Tibial nerve (tissue), 4 donors: ENCODE measurements at regions not wholly inside any gene's neighbourhood (a gene's known extent, or its start where the extent isn't known, plus 50 kb on each side); places are given as distances from the start of the nearest gene placed in this dataset.

ENCODE experiments used
- DNase-seq, 2 donors: peaks; one replicate each; pipeline ENCODE4 v3.0.0-alpha.2; 2019; ENCODE audit warnings: low spot score in 2 of 2
- H3K27ac ChIP-seq, 4 donors: fragments of 200-600 bp; sonication (generic) in 3 of 4; one replicate each; pipeline ENCODE4 v1.5.1; 2017 to 2019; ENCODE audit warnings: mild to moderate bottlenecking in 1 of 4
- H3K27me3 ChIP-seq, 2 donors: fragments of 200-600 bp; sonication (generic) in 1 of 2; one replicate each; pipeline versions ENCODE4 v1.5.1 to v1.6.0; 2017 to 2019
- H3K36me3 ChIP-seq, 3 donors: fragments of 200-600 bp; sonication (generic); one replicate each; pipeline ENCODE4 v1.5.1; 2018 to 2019
- H3K4me1 ChIP-seq, 4 donors: fragments of 200-600 bp; sonication (generic) in 3 of 4; one replicate each; pipeline ENCODE4 v1.5.1; 2017 to 2019
- H3K4me3 ChIP-seq, 4 donors: fragments of 200-600 bp; sonication (generic) in 3 of 4; one replicate each; pipeline ENCODE4 v1.5.1; 2017 to 2019; ENCODE audit warnings: mild to moderate bottlenecking in 1 of 4, moderate library complexity in 1 of 4
- H3K9me3 ChIP-seq, 4 donors: fragments of 200-600 bp; sonication (generic) in 3 of 4; one replicate each; pipeline ENCODE4 v1.5.1; 2017 to 2019
- EP300 ChIP-seq, 2 donors: sonication (generic); formaldehyde crosslinking; IDR thresholded peaks; one replicate each; pipeline ENCODE4 v1.6.1; 2017; ENCODE audit warnings: antibody characterized with exemption in 2 of 2, mild to moderate bottlenecking in 1 of 2
- POLR2A ChIP-seq, 2 donors: fragments of 450-650 bp; IDR thresholded peaks; one replicate each; pipeline ENCODE4 v1.6.1; 2017; ENCODE audit warnings: antibody characterized with exemption in 2 of 2, mild to moderate bottlenecking in 2 of 2, moderate library complexity in 2 of 2
- WGBS, 2 donors: methylation state at CpG; one replicate each; pipeline ENCODE4 v1.1.5; 2018; 5-methylcytosine and 5-hydroxymethylcytosine counted together
- TF ChIP-seq, protein P1 (sequence below), 5 experiments: fragments of 200-600 bp in 3 of 5; fragments of 450-650 bp in 2 of 5; sonication (generic) in 3 of 5; IDR thresholded peaks; one replicate each; pipeline ENCODE4 v1.5.1; 2016 to 2019; ENCODE audit warnings: antibody characterized with exemption in 5 of 5, mild to moderate bottlenecking in 3 of 5, moderate library complexity in 2 of 5

DNA sequence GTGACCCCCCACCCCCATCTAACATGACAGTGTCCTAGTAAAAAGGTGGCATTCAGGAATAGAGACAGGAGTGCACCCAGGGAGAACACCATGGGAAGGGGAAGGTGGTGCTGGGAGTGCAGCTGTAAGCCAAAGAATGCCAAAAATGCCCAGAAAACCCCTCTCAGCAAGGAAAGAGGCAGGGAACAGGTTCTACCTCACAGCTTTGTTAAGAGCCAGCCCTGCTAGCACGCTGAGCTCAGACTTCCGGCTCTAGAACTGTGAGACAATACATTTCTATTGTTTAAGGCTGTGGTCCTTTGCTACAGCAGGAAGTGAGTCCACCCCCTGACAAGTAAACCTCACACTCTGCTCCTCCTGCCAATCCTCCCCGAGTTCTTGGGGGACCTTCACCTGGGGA, 302.4 kb upstream of the N4BP1 start:
- Histone ChIP-seq H3K4me1 (no peaks in the 10 kb centered on the region), H3K4me3 (no peak overlapping the region), H3K27ac (no peak overlapping the region), H3K27me3 (no peaks in the 10 kb centered on the region), H3K9me3 (peaks cover 0 to 3% (median 0%) of the 10 kb centered on the region in 4 donors), H3K36me3 (no peaks in the 10 kb centered on the region)
- WGBS, 2 donors, result 16 to 29% methylated on average over 3 of the region's 3 CpGs
- no peak for DNase-seq
- TF ChIP-seq EP300 (IDR thresholded peaks at IDR 0.05) (no peak), POLR2A (IDR thresholded peaks at IDR 0.05) (no peak)
- TF ChIP-seq, protein P1, sequence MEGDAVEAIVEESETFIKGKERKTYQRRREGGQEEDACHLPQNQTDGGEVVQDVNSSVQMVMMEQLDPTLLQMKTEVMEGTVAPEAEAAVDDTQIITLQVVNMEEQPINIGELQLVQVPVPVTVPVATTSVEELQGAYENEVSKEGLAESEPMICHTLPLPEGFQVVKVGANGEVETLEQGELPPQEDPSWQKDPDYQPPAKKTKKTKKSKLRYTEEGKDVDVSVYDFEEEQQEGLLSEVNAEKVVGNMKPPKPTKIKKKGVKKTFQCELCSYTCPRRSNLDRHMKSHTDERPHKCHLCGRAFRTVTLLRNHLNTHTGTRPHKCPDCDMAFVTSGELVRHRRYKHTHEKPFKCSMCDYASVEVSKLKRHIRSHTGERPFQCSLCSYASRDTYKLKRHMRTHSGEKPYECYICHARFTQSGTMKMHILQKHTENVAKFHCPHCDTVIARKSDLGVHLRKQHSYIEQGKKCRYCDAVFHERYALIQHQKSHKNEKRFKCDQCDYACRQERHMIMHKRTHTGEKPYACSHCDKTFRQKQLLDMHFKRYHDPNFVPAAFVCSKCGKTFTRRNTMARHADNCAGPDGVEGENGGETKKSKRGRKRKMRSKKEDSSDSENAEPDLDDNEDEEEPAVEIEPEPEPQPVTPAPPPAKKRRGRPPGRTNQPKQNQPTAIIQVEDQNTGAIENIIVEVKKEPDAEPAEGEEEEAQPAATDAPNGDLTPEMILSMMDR (IDR thresholded peaks at IDR 0.05), result no peak

DNA sequence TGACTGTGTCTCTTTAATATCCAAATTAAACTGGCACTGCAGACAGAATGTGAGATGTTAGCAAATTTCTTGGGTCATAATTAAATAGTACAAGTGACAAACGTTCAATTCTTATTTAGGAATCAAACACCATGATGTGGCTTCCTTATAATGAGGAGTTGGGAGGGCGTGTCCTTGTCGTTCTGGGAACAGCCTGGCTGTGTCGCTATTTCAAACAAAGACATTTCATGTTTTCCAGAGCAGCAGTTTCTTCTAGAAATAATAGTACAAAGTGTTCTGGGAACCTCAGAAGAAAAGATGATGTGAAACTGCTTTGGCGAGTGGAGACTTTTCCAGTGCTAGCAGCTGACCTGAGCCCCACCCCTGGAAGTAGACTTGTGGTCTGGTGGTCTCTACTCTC, 301.7 kb upstream of the N4BP1 start:
- Histone ChIP-seq H3K27ac (no peak overlapping the region), H3K4me3 (no peak overlapping the region), H3K36me3 (no peaks in the 10 kb centered on the region), H3K9me3 (peaks cover 0 to 3% (median 0%) of the 10 kb centered on the region in 4 donors), H3K4me1 (no peaks in the 10 kb centered on the region), H3K27me3 (no peaks in the 10 kb centered on the region)
- DNase-seq, result no peak
- WGBS, 2 donors, result 25 to 41% methylated on average over 5 of the region's 5 CpGs
- TF ChIP-seq, protein P1 (IDR thresholded peaks at IDR 0.05), result no peak
- TF ChIP-seq EP300 (IDR thresholded peaks at IDR 0.05) (no peak), POLR2A (IDR thresholded peaks at IDR 0.05) (no peak)

DNA sequence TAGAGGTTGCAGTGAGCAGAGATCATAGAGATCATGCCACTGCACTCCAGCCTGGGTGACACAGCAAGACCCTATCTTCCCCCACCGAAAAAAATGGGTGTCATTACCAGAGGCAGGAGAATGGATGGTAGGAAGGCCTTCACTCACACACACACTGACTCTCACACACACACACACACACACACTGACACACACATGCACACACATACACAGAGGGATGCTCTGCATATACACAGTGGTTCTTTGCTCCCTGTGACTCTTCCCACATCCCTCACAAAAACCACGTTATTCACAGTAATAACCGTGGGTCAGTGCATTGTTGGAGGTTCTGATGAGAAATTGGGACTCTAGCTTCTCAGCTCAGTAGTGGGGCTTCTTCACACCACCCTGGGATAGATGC, 300.2 kb upstream of the N4BP1 start:
- no peak for TF ChIP-seq POLR2A (IDR thresholded peaks at IDR 0.05)
- peaks cover 0 to 3% (median 0%) of the 10 kb centered on the region in 4 donors for H3K9me3 ChIP-seq
- WGBS, 2 donors, result 78 to 93% methylated on average over 3 of the region's 3 CpGs
- no peaks in the 10 kb centered on the region for H3K36me3 ChIP-seq
- no peak overlapping the region for H3K27ac ChIP-seq
- H3K4me1 ChIP-seq, result no peaks in the 10 kb centered on the region
- H3K4me3 ChIP-seq, result no peak overlapping the region
- DNase-seq, result no peak
- no peaks in the 10 kb centered on the region for H3K27me3 ChIP-seq

DNA sequence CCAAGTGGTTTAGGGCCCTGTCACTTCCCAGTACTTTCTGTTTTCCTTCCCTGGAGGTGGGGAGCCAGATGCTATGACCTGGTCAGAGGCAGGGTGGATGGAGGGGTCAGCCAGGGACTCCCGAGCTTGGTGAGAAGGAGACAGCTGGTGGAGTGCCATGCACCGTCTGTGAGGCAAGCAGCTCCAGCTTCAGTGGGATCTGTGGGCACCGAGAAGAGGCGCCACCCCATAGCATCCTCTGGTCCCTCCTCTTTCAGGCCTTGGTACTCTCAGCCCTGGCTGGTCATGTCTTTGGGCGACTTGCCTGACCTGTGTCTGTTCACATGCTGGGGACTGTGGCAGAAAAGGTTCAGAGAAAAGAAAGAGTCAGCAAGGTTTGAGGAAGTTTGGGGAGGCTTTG, 299.3 kb upstream of the N4BP1 start:
- Histone ChIP-seq H3K4me1 (no peaks in the 10 kb centered on the region), H3K27ac (no peak overlapping the region), H3K36me3 (no peaks in the 10 kb centered on the region), H3K4me3 (no peak overlapping the region), H3K9me3 (no peaks in the 10 kb centered on the region), H3K27me3 (no peaks in the 10 kb centered on the region)
- no peak for TF ChIP-seq EP300 (IDR thresholded peaks at IDR 0.05)
- DNase-seq, result no peak
- 87 to 88% methylated on average over 5 of the region's 5 CpGs for WGBS, 2 donors

DNA sequence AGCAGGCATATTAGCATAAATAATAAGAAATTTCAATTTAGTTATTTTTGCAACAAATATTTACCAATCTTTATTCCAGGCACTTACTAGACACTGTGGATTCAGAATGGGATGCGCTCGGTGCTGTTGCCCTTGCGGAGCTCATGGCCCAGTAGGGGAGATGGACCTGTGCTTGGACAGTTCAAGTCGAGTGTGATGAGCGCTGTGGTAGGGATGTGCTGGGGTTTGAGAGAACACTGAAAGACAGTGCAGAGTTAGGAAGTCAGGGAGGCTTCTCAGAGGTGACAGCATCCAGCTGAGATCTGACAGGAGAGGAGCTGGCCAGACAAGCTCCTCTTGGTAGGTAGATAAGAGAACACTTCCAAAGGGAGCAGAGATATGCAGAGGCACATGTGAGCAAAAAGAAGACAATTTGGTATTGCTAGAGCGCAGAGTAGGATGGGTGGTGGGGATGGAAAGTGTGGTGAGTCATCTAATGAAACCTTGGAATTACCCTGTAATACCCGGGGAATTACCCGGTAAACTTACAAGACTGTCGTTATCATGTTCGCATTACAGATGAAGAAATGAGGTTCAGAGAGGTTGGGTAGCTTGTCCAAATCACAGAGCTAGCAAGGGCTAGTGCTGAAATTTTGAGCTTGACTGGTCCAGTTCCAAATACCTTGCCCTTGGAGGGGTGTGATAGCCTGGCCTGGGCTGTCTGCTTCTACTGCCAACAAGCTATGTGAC, 298.1 kb upstream of the N4BP1 start:
- Histone ChIP-seq H3K27ac (no peak overlapping the region), H3K36me3 (no peaks in the 10 kb centered on the region), H3K27me3 (no peaks in the 10 kb centered on the region), H3K9me3 (no peaks in the 10 kb centered on the region), H3K4me3 (no peak overlapping the region), H3K4me1 (no peaks in the 10 kb centered on the region)
- TF ChIP-seq EP300 (IDR thresholded peaks at IDR 0.05) (no peak), POLR2A (IDR thresholded peaks at IDR 0.05) (no peak)
- TF ChIP-seq, protein P1 (IDR thresholded peaks at IDR 0.05), result no peak
- no peak for DNase-seq
- 89 to 91% methylated on average over 10 of the region's 10 CpGs for WGBS, 2 donors

DNA sequence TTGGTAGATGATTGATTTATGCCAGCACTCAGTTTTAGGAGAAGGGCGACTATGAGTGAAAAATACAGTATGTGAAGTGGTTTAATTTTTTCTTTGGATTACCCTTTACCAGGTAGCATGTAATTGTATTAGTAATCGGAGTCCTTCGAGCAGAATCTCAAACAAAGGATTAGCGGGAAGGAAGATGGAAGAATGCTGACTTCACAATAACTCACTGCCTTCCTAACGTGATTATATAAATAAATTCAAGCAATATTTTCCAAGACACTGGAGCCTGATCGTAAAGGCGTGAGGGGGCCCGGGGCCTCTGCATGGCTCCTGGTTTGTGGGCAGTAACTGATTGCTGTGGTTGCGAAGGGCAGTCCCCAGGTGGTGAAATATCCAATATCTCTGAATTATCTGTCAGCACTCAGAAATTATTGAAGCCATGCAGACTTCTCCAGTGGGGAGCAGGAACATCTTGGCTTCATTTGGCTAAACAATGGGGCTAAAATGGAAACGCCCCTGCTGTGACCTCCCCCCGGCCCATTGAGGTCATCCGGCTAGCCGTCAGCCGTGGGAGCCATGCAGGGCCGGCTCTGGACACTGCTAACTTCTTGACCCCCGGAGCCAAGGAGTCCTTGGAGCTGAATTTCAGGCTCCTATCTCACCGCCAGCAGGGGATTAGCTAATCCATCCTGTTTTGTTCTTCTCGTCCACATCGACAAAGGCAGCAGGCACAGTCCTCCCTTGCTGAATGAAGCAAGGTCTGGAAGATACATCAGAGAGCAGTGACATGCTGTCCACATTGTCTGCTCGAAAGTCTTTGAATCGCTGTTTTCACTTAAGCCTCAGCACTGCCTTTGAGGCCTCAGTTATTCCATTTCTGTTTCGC, 295.9 kb upstream of the N4BP1 start:
- H3K36me3 ChIP-seq, result no peaks in the 10 kb centered on the region
- 60 to 63% methylated on average over 21 to 22 of the region's 22 CpGs for WGBS, 2 donors
- no peak overlapping the region for H3K27ac ChIP-seq
- H3K27me3 ChIP-seq, result no peaks in the 10 kb centered on the region
- H3K9me3 ChIP-seq, result no peaks in the 10 kb centered on the region
- TF ChIP-seq EP300 (IDR thresholded peaks at IDR 0.05) (no peak), POLR2A (IDR thresholded peaks at IDR 0.05) (no peak)
- TF ChIP-seq, protein P1 (IDR thresholded peaks at IDR 0.05), result no peak
- no peaks in the 10 kb centered on the region for H3K4me1 ChIP-seq
- no peak for DNase-seq
- no peak overlapping the region for H3K4me3 ChIP-seq
